ENCODE measurements at regions not wholly inside any gene's neighbourhood (a gene's known extent, or its start where the extent isn't known, plus 50 kb on each side); places are given as distances from the start of the nearest gene placed in this dataset.
A peak's percentile ranks its signal among the peaks of the same experiment; 100 is the strongest.

- Histone ChIP-seq H3K4me1 (replicated peaks in 1 of 4; ENCODE audit: control insufficient read depth in 3 of 4, insufficient read depth in 4 of 4, low read length in 3 of 4) (peaks cover 0 to 8% (median 2%) of the 10 kb centered on the region in 4 experiments; a peak in 3 of 7 replicates), H3K23me2 (ENCODE audit: low read depth, low read length) (no peaks in the 10 kb centered on the region), H3K36me3 (ENCODE audit: control insufficient read depth in 2 of 4, insufficient read depth in 4 of 4, low read length in 3 of 4) (no peaks in the 10 kb centered on the region), H3K27ac (ENCODE audit: low read depth, low read length) (no peak overlapping the region), H4K91ac (replicated peaks; ENCODE audit: insufficient read length, low read length) (peak overlapping the region; percentile 91), H3K4me2 (ENCODE audit: insufficient read depth in 1 of 2, low read depth in 2 of 2, low read length in 2 of 2) (no peak overlapping the region), H3K56ac (replicated peaks; ENCODE audit: insufficient read length, low read depth, low read length) (no peak overlapping the region), H3K9me3 (ENCODE audit: insufficient read depth in 2 of 2, low read depth in 1 of 2, low read length in 1 of 2) (0 out of 4 replicates have a peak, but pooled peaks cover 0 to 2% of the 10 kb centered on the region in 2 experiments), H2BK5ac (ENCODE audit: low read depth, low read length) (peak overlapping the region; percentile 66; the same call in 1 of the 2 replicates), H3K23ac (ENCODE audit: insufficient read length) (no peak overlapping the region), H3K4me3 (ENCODE audit: extremely low read depth in 1 of 4, insufficient read depth in 2 of 4, low read depth in 3 of 4, low read length in 4 of 4) (no peak overlapping the region), H3K18ac (ENCODE audit: extremely low read depth, low read length) (peak overlapping the region; percentile 78), H2AFZ (ENCODE audit: low read length) (no peak overlapping the region), H2BK12ac (ENCODE audit: low read depth, low read length) (peak overlapping the region; percentile 84; the same call in 1 of the 2 replicates), H3K27me3 (replicated peaks in 1 of 4; ENCODE audit: control insufficient read depth in 3 of 4, extremely low read depth in 1 of 4, insufficient read depth in 3 of 4, low read length in 3 of 4) (no peaks in the 10 kb centered on the region), H2BK15ac (ENCODE audit: low read length) (peak overlapping the region; percentile 31; the same call in 1 of the 2 replicates), H4K20me1 (replicated peaks in 1 of 2; ENCODE audit: control insufficient read depth in 1 of 2, insufficient read depth in 2 of 2, low read length in 2 of 2) (no peaks in the 10 kb centered on the region), H3K4ac (replicated peaks; ENCODE audit: insufficient read length, low read depth, low read length) (peak overlapping the region; percentile 78), H3K79me2 (ENCODE audit: control insufficient read depth in 1 of 2, insufficient read depth in 2 of 2, low read length in 2 of 2) (no peaks in the 10 kb centered on the region), H2BK120ac (replicated peaks; ENCODE audit: low read depth, low read length) (peak overlapping the region; percentile 43), H4K8ac (ENCODE audit: extremely low read depth, insufficient read depth, low read length) (peak overlapping the region; percentile 60), H2AK5ac (ENCODE audit: low read depth, low read length) (no peak overlapping the region), H3K79me1 (ENCODE audit: low read depth, low read length) (no peaks in the 10 kb centered on the region), H3K14ac (ENCODE audit: insufficient read length) (no peak overlapping the region), H3K9ac (replicated peaks in 1 of 4; ENCODE audit: extremely low read depth in 1 of 4, low read depth in 3 of 4, low read length in 3 of 4) (no peak overlapping the region), H4K5ac (ENCODE audit: insufficient read length, low read depth, low read length) (no peak overlapping the region), H2BK20ac (ENCODE audit: low read length) (0 out of 2 replicates have a peak overlapping the region, but pooled peaks have one; percentile 43)
- DNase-seq (ENCODE audit: low read depth in 1 of 2, low spot score in 2 of 2) (no peak), FAIRE-seq (no peak)
- ChIA-PET CTCF (ENCODE audit: partially characterized antibody) (interaction anchor here (0.6 to 1.7 kb wide), 4 partner anchors 25 to 347 kb away, joined by 3 read pairs; no protein-coding TSS in a partner anchor), POLR2A (ENCODE audit: partially characterized antibody) (interaction anchor here (1.0 kb wide), 1 partner anchor 10 kb away, joined by 3 read pairs; no protein-coding TSS in a partner anchor)
- no peak for TF ChIP-seq POLR2AphosphoS5 (IDR thresholded peaks at IDR 0.05; ENCODE audit: low read depth, low read length)
- 0 out of 2 replicates have a peak, but pooled peaks have one; percentile 16 for TF ChIP-seq POU5F1 (IDR thresholded peaks at IDR 0.05; ENCODE audit: low read depth, low read length)
- 86% methylated on average over 17 of the region's 17 CpGs; no CpG with 5 or more reads in 1 of the 2 experiments for WGBS, 2 experiments (ENCODE audit: extremely low coverage in 1 of 2, insufficient coverage in 1 of 2, insufficient read length in 1 of 2, insufficient replicate concordance in 2 of 2, low coverage in 1 of 2, low lambda C conversion rate in 2 of 2, missing lambda C conversion rate in 1 of 2)
Observed at GRCh38 chr12:124085419-124086296, 112.6 kb downstream of the ZNF664 start.
